ENCODE measurements at regions not wholly inside any gene's neighbourhood (a gene's known extent, or its start where the extent isn't known, plus 50 kb on each side); places are given as distances from the start of the nearest gene placed in this dataset.

DNA sequence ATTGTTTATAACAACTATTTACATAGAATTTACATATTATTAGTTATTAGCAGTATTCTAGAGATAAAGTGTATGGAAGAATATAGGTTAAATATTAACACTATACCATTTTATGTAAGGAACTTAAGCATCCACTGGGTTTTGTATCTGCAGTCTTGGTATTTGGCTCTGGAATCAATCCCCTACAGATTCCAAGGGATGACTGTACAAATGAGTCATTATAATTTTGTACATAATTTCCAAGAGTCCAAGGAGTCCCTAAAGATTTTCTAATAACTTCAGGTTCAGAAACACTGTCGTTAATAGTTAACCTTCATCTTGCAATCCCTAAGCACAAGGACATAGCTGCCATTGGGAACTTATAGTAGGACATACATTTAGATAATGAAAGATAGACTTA lies 254.8 kb upstream of the PDE4D start:
- no peak for TF ChIP-seq EZH2 (IDR thresholded peaks at IDR 0.05; ENCODE audit: borderline replicate concordance, low read depth, low read length, poor library complexity, severe bottlenecking)
- TF ChIP-seq, protein P1, sequence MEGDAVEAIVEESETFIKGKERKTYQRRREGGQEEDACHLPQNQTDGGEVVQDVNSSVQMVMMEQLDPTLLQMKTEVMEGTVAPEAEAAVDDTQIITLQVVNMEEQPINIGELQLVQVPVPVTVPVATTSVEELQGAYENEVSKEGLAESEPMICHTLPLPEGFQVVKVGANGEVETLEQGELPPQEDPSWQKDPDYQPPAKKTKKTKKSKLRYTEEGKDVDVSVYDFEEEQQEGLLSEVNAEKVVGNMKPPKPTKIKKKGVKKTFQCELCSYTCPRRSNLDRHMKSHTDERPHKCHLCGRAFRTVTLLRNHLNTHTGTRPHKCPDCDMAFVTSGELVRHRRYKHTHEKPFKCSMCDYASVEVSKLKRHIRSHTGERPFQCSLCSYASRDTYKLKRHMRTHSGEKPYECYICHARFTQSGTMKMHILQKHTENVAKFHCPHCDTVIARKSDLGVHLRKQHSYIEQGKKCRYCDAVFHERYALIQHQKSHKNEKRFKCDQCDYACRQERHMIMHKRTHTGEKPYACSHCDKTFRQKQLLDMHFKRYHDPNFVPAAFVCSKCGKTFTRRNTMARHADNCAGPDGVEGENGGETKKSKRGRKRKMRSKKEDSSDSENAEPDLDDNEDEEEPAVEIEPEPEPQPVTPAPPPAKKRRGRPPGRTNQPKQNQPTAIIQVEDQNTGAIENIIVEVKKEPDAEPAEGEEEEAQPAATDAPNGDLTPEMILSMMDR (conservative IDR thresholded peaks at IDR 0.05; ENCODE audit: low read depth, low read length) = no peak
- DNase-seq (ENCODE audit: low spot score) = no peak
- Histone ChIP-seq H3K4me1 (ENCODE audit: insufficient read depth, low read length, poor library complexity, severe bottlenecking) (no peaks in the 10 kb centered on the region), H3K27ac (ENCODE audit: low read depth, low read length, poor library complexity, severe bottlenecking) (no peak overlapping the region), H3K4me3 (ENCODE audit: low read depth, low read length, poor library complexity, severe bottlenecking) (no peak overlapping the region), H3K9me3 (ENCODE audit: low read depth, low read length, poor library complexity, severe bottlenecking) (no peaks in the 10 kb centered on the region), H3K27me3 (replicated peaks; ENCODE audit: insufficient read depth, low read depth, low read length, poor library complexity) (peaks cover 4% of the 10 kb centered on the region), H3K36me3 (ENCODE audit: insufficient read depth, low read length, poor library complexity, severe bottlenecking) (no peaks in the 10 kb centered on the region)
- intact Hi-C loops (cut with micrococcal nuclease; ENCODE audit: unreplicated experiment) = no loop called here
- CTCF ChIA-PET = no interaction called here
- POLR2A ChIA-PET (ENCODE audit: low non-redundant PET) = no interaction called here
- BruUV-seq (replicated peaks) = no TSS peak

DNA sequence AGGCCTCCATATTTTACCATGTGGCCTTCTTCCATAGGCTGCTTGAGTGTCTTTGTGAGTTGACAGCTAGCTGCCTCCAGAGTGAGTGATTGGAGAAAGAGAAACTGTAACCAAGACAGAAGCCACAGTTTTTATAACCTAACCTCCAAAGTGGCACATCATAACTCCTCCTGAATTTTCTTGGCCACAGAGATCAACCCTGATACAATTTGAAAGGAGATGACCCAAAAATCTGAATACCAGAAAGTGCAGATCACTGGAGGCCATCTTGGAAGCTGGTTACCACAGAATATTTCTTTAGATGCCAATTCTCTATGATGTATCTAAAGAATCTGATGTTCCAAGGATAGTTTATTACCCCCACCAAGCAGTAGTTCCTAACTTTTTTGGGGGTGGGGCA lies 254.3 kb upstream of the PDE4D start:
- no peak overlapping the region for H3K27ac ChIP-seq (ENCODE audit: low read depth, low read length, poor library complexity, severe bottlenecking)
- BruUV-seq (replicated peaks) = no TSS peak
- H3K4me3 ChIP-seq (ENCODE audit: low read depth, low read length, poor library complexity, severe bottlenecking) = no peak overlapping the region
- H3K4me1 ChIP-seq (ENCODE audit: insufficient read depth, low read length, poor library complexity, severe bottlenecking) = no peaks in the 10 kb centered on the region
- H3K27me3 ChIP-seq (replicated peaks; ENCODE audit: insufficient read depth, low read depth, low read length, poor library complexity) = peaks cover 4% of the 10 kb centered on the region
- ChIA-PET POLR2A (ENCODE audit: low non-redundant PET) (no interaction called here), CTCF (no interaction called here)
- no peak for DNase-seq (ENCODE audit: low spot score)
- TF ChIP-seq, protein P1 (conservative IDR thresholded peaks at IDR 0.05; ENCODE audit: low read depth, low read length) = no peak
- TF ChIP-seq EZH2 (IDR thresholded peaks at IDR 0.05; ENCODE audit: borderline replicate concordance, low read depth, low read length, poor library complexity, severe bottlenecking) = no peak
- H3K9me3 ChIP-seq (ENCODE audit: low read depth, low read length, poor library complexity, severe bottlenecking) = no peaks in the 10 kb centered on the region
- intact Hi-C loops (cut with micrococcal nuclease; ENCODE audit: unreplicated experiment) = no loop called here
- H3K36me3 ChIP-seq (ENCODE audit: insufficient read depth, low read length, poor library complexity, severe bottlenecking) = no peaks in the 10 kb centered on the region

DNA sequence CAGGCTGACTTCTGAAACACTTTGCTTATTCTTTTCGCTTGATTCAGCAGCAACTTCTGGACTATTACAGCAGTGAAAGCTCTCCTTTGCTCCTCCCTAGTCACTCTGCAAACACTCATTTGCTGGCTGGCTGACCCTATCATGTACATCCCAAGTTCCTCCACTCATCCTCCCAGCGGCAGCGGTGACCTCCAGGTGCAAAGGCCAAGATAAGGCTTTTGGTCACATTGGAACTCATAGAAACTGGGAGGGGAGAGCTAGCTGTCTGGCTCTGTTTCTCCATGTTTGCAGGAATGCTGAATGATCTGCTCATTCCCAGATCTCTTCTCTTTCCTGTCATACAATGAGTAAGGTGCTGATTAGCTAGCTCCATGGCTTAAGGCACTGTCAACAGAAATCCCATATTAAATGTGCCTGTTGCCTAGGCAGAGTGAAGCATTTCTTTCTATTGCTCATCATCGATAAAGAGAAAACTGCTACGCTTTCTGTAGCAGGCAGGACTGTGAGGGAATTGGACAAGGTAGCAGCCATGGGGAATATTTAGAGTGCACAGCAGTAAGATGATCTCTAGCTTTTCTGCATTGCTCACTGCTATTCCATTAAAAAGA lies 250.5 kb upstream of the PDE4D start:
- Histone ChIP-seq H3K9me3 (ENCODE audit: low read depth, low read length, poor library complexity, severe bottlenecking) (no peaks in the 10 kb centered on the region), H3K27ac (ENCODE audit: low read depth, low read length, poor library complexity, severe bottlenecking) (no peak overlapping the region), H3K27me3 (replicated peaks; ENCODE audit: insufficient read depth, low read depth, low read length, poor library complexity) (peaks cover under 1% of the 10 kb centered on the region), H3K4me3 (ENCODE audit: low read depth, low read length, poor library complexity, severe bottlenecking) (no peak overlapping the region), H3K4me1 (ENCODE audit: insufficient read depth, low read length, poor library complexity, severe bottlenecking) (no peaks in the 10 kb centered on the region), H3K36me3 (ENCODE audit: insufficient read depth, low read length, poor library complexity, severe bottlenecking) (no peaks in the 10 kb centered on the region)
- POLR2A ChIA-PET (ENCODE audit: low non-redundant PET) = no interaction called here
- intact Hi-C loops (cut with micrococcal nuclease; ENCODE audit: unreplicated experiment) = no loop called here
- TF ChIP-seq EZH2 (IDR thresholded peaks at IDR 0.05; ENCODE audit: borderline replicate concordance, low read depth, low read length, poor library complexity, severe bottlenecking) = no peak
- TF ChIP-seq, protein P1 (conservative IDR thresholded peaks at IDR 0.05; ENCODE audit: low read depth, low read length) = no peak
- CTCF ChIA-PET = no interaction called here
- no TSS peak for BruUV-seq (replicated peaks)
- DNase-seq (ENCODE audit: low spot score) = no peak

Data from A673 (cell line).